NAMALWA (cell line): ENCODE measurements at regions not wholly inside any gene's neighbourhood (a gene's known extent, or its start where the extent isn't known, plus 50 kb on each side); places are given as distances from the start of the nearest gene placed in this dataset.
"Not testable (repeated sequence)": the region's sequence is repeated elsewhere in the genome, so short reads cannot be mapped to it uniquely, and the experiment has no call there.

Experiments used
- DNase-seq: peaks from one replicate; pipeline ENCODE4 v3.0.0-alpha.2; 2015; ENCODE audit warnings: low spot score

DNA sequence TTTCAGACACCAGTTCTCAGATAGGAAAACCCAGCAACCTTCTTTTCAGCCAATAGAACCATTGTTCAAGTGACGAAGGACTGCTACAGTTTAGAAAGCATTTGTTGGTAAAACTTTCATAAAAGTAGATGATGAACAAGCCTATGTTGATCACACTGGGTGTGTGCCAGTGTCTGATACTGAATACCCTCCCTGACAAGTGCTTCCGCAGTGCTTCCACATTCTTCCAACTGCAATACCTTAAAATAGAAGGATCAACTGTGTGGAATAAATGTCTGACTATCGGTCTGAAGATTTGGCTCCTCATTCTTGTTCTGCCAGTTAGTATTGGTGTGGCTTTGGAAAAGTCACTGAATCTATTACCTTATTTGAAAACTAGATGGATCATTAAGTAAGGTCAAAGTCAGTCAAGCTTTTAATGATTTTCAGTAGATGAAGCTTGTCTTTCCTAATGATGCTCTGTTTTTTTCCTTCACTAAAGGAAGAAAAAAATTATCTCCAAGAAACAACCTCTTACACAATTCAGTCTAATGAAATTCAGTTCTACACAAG, 479.4 kb upstream of the CBLB start:
- DNase-seq: no peak

DNA sequence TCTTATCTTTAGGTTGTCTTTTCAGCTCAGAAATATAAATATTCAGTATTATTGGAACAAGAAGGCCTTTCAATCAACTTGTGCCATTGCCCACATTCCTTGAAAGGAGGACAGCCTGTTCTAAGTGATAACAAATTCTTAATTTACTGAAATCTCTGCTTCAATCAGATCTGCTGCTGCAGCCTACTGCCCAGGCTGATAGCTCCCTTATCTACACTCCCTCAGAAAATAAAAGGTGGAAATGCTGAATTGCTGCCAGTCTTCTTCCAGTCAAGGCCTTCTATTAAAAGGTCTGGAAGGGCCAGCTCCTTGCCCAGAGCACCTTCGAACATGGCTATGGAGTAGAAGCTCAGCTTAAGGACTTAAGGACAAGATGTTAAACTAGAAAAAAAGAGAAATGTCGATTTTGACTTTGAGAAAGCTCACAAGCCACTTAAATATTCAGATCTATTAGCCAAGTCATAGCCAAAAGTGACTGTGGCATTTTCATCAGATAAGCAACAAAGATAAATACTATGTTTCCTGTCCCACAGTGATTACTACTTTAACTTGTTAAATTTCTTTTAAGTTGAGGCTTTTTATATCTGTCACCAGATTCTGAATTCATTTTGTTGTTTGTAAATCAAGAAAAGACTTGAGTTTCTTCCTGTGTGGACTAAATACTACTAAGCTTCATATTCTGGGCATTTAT, 480.5 kb upstream of the CBLB start:
- DNase-seq: no peak

DNA sequence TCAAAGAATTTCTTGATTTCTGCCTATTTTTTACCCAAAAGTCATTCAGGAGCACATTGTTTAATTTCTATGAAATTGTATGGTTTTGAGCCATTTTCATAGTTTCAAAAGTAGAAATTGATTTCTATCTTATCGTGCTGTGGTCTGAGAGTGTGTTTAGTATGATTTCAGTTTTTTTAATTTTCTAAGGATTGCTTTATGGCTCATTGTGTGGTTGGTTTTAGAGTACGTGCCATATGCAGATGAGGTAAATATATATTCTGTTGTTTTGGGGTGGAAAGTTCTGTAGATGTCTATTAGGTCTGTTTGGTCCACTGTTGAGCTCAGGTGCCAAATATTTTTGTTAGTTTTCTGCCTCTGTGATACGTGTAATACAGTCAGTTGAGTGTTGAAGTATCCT, 487.1 kb upstream of the CBLB start:
- DNase-seq: no peak

DNA sequence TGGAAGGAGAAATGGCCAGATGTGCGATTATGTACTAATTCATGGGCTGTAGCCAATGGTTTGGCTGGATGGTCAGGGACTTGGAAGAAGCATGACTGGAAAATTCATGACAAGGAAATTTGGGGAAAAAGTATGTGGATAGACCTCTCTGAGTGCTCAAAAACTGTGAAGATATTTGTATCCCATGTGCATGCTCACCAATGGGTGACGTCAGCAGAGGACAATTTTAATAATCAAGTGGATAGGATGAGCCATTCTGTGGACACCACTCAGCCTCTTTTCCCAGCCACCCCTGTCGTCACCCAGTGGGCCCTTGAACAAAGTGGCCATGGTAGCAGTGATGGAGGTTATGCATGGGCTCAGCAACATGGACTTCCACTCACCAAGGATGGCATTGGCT, 490.9 kb upstream of the CBLB start:
- DNase-seq: no peak

DNA sequence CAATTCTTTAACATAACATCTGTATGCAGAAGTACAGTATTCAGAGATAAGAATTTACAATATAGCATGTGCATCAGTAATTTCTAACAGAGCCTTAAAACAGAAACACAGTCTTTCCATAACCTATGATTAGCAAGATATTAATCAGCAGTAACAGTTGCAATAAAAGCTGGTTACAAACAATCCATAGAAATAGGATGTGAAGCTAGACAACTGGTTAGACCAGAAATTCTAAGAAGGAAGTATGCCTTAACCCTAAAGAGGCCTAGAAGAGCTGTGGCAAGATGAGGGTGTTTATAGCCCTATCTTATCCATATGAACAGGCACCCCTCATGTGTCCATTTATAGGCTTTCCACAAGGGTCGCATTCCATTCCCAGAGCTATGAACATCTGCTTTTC, 492.1 kb upstream of the CBLB start:
- DNase-seq: not testable (repeated sequence)

DNA sequence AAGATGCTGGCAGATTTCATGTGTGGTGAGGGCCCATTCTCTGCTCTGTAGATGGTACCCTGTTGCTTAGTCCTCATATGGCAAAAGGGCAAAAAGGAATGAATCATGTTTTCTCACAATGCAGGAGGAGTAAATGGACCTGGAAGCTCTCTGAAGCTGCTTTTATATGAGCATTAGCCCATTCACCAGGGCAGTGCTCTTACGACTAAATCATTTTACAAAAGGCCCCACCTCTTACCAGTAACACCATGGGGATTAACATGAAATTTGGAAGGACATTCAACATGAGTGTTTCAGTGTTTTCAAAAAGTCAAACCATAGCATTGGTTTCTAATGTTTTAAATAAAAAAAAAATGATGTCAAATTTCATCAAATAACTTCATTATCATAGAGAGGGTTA, 495.7 kb upstream of the CBLB start:
- no peak for DNase-seq

DNA sequence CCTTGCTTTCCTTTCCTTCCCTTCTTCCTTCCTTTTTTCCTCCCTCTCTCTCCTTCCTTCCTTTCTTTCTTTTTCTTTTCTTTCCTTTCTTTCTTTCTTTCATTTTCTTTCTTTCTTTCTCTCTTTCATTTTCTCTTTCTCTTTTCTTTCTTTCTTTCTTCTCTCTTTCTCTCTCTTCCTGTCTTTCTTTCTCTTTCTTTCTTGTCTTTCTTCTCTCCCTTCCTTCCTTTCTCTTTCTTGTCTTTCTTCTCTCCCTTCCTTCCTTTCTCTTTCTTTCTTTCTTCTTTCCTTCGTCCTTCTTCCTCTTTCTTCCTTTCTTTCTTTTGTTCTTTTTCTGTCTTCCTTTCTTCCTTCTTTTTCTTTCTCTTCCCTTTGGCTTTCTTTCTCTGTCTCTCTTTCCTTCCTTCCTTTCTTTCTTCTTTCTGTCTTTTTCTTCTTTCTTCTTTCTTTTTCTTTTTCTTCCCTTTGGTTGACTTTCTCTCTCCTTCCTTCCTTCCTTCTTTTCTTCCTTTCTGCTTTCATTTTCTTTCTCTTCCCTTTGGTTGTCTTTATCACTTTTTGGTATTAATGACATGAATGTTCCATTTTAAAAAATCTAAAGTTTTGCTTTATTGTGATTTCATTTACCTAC, 496.4 kb upstream of the CBLB start:
- DNase-seq: no peak

DNA sequence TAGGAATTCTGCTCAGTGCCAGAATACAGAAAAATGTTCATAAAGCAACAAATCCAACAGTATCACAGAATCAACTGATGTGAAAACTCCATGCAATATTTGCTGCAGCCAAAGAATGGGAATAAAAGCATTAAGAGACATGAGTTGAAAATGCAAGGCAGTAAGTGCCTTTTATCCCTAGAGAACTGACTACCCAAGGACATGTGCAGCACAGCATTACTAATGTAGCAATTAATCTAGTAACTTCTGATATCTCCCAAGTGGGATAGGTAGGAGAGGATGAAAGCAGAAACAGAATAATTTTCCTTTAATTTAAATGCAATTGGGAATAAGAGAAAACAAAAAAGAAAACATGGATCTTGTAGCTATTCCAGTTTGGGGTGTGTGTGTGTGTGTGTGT, 497.5 kb upstream of the CBLB start:
- no peak for DNase-seq

DNA sequence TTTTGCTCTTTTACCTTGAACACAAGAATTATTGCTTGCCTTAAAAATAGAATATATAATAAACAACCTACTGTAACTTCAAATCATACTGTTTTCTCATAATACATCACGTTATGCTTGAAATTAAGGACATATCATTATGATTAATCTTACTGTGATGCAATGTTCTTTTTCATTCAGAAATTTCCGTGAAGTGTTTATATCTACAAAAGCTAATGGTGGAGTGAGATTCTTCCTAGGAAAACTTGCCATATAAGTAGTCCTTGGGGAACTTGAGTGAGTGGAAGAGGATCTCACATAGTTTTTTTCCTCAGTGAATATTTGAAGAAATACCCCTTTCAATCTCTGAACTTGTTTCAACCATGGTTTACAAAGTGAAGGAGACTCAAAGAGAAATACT, 498.7 kb upstream of the CBLB start:
- no peak for DNase-seq

DNA sequence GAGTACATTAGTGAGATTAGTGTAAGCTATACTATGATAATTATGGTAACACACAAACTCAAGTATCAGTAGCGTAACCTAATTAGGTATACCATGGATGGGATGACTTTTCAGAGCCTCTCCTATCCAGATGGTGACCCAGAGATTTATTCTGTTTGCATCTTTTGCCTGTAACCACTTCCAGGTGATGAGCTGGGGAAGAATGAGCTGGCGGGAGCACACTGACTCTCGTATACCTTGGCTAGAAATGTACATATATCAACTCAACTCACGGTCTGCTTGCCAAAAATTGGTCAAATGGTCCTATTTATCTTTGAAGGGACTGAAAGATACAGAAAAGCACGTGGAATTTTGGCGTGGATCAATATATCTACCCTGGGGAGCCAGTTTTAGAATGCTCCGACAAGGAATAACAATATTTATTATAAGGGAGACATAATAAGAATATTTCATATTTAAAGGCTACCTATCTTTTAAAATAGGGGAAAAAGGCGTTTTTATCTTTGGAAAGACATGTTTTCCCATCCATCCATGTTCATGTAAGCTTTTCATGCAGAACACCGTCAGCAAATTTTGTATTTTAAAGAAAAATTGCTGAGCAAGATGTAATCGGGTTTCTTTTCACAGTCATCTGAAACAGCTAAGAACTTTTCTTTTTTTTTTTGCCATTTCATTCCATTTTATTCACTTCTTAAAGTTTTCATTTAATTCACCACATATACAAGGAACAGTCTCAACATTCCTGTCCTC, 502.6 kb upstream of the CBLB start:
- DNase-seq: no peak

DNA sequence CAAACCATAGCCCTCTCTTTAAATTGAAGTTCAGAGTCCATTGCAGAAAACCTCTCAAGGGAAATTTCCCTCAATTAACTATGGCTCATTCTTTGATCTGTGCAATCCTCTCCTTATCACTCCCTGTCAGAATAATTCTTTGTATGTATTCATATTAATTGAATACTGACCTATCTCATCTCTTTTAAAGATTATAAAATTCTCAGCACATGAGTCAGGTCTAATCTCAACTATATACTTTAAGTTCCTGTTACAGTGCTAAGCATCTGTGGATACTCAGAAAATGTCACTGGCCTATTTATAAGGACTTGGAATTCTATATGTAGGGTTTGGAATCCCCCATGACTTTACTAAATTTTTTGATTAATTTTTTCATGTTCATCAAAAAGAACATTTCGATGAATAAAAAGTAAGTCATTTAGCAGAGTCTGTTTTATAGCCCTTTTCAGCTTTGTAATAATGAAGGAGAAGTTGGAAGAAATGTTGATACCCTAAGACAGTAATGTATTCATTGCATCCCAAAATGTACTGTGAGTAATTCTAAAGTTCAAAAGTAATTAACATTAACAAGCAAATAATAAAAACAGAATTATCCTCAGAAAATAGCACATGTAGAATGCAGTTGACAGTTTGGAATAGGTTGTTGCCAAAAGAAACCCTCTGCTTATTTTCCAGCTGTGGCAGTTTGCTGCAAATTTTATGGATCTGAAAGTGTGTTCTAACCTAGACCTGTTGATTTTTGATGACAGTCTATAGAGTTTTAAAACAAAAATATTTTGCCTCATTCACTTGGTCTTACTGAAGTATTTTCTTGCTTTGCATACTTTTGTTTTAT, 503.4 kb upstream of the CBLB start:
- no peak for DNase-seq

DNA sequence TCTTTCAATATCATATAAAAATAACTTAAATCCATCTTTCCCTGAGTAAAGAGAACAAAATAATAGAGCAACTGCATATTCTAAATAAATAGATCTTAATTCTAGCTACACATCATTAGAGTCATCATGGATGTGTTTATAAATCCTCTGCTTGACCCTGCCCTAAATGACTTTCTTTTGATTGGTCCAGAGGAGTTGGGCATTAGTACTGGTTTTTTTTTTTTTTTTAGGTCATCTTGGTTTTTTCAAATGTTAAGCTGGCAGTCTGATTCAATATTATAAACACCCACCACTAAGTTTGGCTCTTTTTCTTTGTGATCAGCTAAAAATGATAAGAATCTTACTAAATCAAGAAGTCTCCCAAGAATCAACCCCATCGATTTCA, 504.0 kb upstream of the CBLB start:
- DNase-seq: no peak

DNA sequence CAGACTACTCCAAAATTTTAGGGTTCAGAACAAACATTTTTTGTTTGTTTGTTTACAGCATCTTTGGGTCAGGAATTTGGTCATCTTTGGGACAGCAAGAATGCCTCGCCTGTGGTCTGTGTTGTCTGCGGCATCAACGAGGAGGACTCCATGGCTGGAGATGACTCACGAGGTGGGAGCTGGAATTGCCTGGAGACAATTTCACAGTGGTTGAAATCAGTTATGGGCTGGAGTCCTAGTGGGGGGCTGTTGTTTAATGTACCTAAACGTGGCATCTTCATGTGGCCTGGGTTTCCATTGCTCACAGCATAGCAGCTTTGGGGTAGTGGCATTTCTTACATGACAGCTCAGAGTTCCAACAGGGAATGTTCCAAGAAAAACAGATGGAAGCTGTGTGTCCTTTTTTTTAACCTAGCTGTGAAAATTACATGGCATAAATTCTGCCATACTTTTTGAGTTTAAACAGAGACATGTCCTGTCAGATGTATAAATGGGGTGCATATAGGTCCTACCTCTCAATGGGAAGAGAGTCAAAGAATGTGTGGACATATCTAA, 507.3 kb upstream of the CBLB start:
- DNase-seq: no peak

DNA sequence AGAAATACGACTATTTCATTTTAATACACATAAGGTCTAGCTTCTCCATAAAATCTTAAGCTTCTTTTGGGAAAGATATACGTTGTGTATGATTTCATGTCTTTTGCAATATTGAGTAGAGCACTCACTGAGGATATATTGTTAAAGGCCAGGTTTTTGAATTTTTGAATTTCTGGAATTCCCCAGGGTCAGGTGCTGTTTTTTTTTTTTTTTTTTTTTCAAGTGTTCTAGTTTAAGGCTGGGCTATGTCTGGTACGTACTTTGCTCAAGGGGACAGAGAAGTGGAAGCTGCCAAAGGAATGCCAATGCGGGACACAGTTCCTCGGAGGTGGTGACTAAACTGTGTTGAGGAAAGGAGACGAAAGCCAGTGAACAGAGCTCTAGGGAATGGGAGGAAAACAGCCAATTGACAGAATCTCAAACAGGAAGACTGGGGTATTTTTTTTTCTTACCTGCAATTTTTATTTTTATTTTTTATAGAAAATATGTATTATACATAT, 510.5 kb upstream of the CBLB start:
- no peak for DNase-seq

DNA sequence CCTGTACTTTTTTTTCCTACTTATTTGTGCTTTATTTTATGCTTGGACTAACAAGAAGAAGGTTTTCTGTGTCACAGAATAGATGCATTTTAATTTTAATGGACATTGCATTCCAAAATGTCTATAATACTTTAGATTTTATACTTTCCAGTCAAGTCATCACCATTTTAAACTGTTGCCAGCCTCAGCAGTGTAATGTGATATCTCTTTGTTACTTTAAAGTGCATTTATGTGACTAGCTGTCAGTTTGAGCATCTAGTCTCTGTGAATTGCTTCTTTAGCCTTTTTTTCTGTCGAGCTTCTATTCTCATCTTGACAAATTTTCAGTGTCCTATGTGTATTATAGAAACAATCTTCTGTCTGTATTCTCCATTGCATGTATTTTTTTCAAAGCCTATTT, 511.4 kb upstream of the CBLB start:
- no peak for DNase-seq

DNA sequence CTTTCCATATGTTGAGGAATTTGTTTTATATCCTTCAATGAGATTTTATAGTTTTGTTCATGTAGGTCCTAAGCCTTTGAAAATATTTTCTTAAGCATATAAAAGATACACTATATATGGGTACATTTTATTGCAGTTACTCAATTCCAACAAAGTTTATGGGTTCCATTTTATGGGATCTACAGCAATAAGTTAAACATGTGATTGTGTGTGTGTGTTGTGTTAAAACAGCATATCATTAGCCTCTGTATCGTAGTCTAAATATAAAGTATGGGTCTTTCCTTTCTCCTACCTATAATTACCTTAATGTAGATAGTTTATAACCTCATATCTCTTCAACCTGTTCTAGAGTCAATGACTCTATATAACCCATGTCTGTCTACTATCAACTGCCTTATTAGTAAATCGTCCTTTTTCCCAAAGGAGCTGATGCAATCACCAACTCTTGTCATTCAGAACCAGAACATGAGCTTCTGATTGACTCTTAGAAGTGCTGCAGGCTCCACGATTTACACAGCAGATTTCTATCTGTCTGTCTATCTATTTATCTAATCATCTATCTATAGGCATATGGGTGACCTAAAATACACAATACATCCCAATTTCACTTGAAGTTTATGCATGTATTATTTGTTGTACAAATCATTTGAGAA, 512.6 kb upstream of the CBLB start:
- DNase-seq: no peak

DNA sequence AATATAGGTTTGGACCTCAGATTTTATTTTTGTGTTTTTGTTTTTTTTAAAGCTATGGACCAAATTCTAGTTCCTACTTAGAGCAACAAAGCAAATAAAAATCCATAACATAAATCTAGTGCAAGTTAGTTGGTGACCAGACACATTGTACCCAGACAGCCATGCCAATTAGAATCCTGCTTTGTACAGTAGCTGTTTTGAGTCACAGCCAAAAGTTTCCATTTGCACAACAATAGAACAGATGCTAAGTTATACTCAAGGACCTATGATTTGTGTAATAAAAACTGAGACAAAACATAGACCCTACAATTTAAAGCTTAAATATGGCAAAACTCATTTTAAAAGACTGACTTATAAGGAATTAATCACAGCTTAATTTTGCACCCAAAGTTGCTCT, 513.1 kb upstream of the CBLB start:
- no peak for DNase-seq

DNA sequence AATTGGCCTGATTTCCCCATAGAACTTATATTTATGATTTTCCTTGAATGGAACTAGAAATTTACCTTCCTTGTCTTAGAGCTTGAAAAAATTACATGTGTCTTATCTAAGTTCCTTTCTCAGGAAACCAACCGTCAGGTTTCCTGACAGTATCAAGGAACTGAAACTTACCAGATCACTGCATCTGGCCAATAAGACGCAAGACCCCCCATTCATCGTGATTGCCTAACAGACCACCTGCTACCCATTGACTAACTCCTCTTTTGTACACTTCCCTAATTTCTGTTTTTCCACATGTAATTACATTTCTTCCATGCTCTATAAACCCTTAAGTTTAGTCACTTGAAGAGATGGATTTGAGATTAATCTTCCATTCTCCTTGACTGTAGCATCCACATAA, 517.2 kb upstream of the CBLB start:
- peak; percentile 81 for DNase-seq

DNA sequence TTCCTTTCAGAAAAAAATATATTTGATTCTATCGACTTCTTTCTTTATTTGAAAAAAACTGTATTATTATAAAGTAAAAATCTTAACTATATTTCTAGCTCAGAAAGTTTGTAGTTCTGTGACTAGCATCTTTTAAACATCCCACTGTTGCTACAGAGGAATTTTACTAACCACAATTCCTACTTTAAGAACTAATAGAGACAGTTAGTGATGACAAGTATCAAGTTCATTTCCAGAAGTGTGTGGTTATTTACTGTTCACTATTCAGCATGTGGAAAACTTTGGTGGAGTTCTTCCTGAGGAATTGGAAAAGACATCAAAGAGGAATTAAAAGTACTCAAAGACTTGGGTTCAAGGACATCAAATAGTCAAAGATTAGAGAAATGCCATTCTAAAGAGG, 524.1 kb upstream of the CBLB start:
- DNase-seq: no peak

DNA sequence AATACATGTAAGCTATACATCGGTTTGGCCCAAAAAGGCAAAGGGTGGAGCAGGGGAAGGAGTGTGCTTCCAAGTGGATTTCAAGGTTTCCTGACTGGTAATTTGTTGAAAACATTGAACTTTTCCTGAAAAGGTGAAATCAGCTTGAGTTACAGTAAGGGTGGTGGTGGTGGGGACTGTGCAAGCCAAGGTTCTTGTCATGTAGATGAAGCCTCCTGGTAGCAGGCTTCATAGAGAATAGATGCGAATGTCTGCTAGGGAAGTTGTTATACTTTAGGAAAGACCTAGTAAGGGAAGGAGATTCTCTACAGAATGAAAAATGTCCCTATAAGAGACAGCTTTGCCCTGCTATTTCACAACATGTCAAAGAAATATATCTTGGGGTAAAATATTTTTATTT, 528.2 kb upstream of the CBLB start:
- no peak for DNase-seq

DNA sequence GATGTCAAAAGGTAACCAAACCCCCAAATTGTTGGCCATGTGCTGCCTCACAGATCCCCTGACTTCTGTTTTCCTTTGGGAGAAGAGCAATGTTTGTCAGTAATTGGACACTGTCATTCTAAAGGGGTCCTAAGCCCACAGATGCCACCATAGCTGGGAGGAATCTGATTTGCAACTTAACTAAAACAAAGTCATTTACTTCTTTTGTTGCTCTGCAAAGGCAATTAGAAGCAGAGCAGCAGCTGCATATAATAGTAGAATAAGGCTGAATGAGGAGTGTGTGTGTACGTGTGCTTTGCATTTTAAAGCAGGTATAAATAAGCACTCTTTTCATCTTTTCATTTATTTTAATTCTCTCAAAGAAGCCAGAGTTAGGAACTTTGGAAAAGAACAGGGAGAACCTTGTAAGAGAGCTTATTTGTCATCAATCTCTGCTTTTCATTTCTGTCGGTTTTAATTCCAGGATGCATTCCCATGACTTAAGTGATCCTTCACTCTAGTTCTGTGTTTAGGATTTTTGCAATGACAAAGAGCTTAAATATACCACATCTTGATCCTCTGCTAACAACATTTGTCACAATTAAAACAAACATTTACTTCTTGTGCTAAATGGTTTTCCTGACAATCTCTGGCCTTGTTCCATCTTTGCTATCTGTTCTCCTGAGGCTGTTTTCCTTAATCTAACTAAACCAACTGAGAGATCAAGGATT, 530.2 kb upstream of the CBLB start:
- DNase-seq: no peak
